Ovary (tissue), 3 donors: ENCODE measurements at regions not wholly inside any gene's neighbourhood (a gene's known extent, or its start where the extent isn't known, plus 50 kb on each side); places are given as distances from the start of the nearest gene placed in this dataset.

Source experiments
- POLR2A ChIP-seq: fragments of 450-650 bp; IDR thresholded peaks from one replicate; pipeline ENCODE4 v1.6.1; 2017; ENCODE audit warnings: antibody characterized with exemption, mild to moderate bottlenecking, moderate library complexity
- TF ChIP-seq, protein P1 (sequence below), 3 donors: fragments of 450-650 bp in 2 of 3; fragments of 200-600 bp in 1 of 3; IDR thresholded peaks; one replicate each; pipeline versions ENCODE4 v1.5.1 to v1.8.0; 2016 to 2022; ENCODE audit warnings: antibody characterized with exemption in 3 of 3, mild to moderate bottlenecking in 1 of 3
- donor health status: DM: no; HTN: no; CAD: no.

DNA sequence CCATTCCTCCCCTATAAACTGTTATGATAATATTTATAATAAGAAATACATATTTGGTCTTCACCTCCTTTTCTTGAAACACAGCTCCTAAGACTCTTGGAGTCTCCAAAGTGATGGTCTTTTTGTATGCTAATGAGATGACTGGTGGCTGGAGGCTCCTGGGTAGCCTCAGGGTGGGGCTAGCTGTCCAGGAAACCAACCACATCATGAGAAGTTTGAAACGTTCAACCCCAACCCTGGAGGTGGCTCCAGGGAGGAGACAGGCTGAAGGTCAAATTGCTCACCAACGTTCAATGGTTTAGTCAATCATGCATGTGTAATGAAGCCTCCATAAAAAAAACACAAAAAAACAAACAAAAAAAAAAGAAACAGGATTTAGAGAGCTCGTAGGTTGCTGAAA lies 298.7 kb upstream of the MGAT5 start:
- TF ChIP-seq, protein P1, sequence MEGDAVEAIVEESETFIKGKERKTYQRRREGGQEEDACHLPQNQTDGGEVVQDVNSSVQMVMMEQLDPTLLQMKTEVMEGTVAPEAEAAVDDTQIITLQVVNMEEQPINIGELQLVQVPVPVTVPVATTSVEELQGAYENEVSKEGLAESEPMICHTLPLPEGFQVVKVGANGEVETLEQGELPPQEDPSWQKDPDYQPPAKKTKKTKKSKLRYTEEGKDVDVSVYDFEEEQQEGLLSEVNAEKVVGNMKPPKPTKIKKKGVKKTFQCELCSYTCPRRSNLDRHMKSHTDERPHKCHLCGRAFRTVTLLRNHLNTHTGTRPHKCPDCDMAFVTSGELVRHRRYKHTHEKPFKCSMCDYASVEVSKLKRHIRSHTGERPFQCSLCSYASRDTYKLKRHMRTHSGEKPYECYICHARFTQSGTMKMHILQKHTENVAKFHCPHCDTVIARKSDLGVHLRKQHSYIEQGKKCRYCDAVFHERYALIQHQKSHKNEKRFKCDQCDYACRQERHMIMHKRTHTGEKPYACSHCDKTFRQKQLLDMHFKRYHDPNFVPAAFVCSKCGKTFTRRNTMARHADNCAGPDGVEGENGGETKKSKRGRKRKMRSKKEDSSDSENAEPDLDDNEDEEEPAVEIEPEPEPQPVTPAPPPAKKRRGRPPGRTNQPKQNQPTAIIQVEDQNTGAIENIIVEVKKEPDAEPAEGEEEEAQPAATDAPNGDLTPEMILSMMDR (IDR thresholded peaks at IDR 0.05): no peak
- TF ChIP-seq POLR2A: no peak
